IMR-90 (cell line): ENCODE measurements at regions not wholly inside any gene's neighbourhood (a gene's known extent, or its start where the extent isn't known, plus 50 kb on each side); places are given as distances from the start of the nearest gene placed in this dataset.

Source experiments
- ATAC-seq: fragments of 200-7000 bp; cut with Tn5 transposase; 2 replicates; pipeline ENCODE4 v1.9.1; 2020; ENCODE audit warnings: low read depth, mild to moderate bottlenecking, moderate library complexity
- BruUV-seq: library from RNA; stranded (reverse); fragments of 400-500 nt; replicated peaks from 2 replicates; lab custom pipeline; 2021; lab: Mats Ljungman, UMichigan
- CTCF ChIA-PET: fragments of 300-600 bp; formaldehyde crosslinking; extraction: SDS; loops from one replicate; lab custom pipeline; 2021; ENCODE audit warnings: antibody characterized with exemption; lab: Yijun Ruan, JAX
- POLR2A ChIA-PET: fragments of 300-600 bp; sonication (Branson Sonifier 250); formaldehyde crosslinking; loops from one replicate; lab custom pipeline; 2022; ENCODE audit warnings: antibody characterized with exemption; ENCODE audit not compliant: unreplicated experiment; lab: Charles Lee
- DNase-seq: peaks from one replicate; pipeline ENCODE4 v3.0.0; 2013
- H2AFZ ChIP-seq: replicated peaks from 2 replicates; pipeline ENCODE3; 2013; ENCODE audit warnings: low read length, mild to moderate bottlenecking; ENCODE audit not compliant: poor library complexity
- H2AK5ac ChIP-seq: 2 replicates; pipeline ENCODE4 v1.6.1; 2013; ENCODE audit warnings: low read depth, low read length, inconsistent platforms
- H2AK9ac ChIP-seq: replicated peaks from 2 replicates; pipeline ENCODE3; 2013; ENCODE audit warnings: mild to moderate bottlenecking, low read depth, low read length, moderate library complexity; ENCODE audit not compliant: poor library complexity
- H2BK120ac ChIP-seq: 2 replicates; pipeline ENCODE4 v1.6.1; 2013; ENCODE audit warnings: low read depth, low read length, inconsistent platforms
- H2BK15ac ChIP-seq: 3 replicates; pipeline ENCODE4 v1.6.1; 2013; ENCODE audit warnings: low read depth, low read length, inconsistent platforms
- H2BK20ac ChIP-seq: 2 replicates; pipeline ENCODE4 v1.6.1; 2013; ENCODE audit warnings: low read depth, mild to moderate bottlenecking, inconsistent platforms, low read length, moderate library complexity
- H2BK5ac ChIP-seq: 2 replicates; pipeline ENCODE4 v1.6.1; 2013; ENCODE audit warnings: mild to moderate bottlenecking, low read depth, low read length, inconsistent platforms; ENCODE audit not compliant: poor library complexity, severe bottlenecking
- H3K14ac ChIP-seq: replicated peaks from 2 replicates; pipeline ENCODE4 v1.6.1; 2013; ENCODE audit warnings: low read depth, low read length, inconsistent platforms
- H3K18ac ChIP-seq: 2 replicates; pipeline ENCODE4 v1.6.1; 2013; ENCODE audit warnings: low read depth, low read length, control low read depth
- H3K23ac ChIP-seq: 2 replicates; pipeline ENCODE4 v1.6.1; 2013; ENCODE audit warnings: low read depth, low read length, inconsistent platforms
- H3K27ac ChIP-seq: 2 replicates; pipeline ENCODE4 v1.5.1; 2013; ENCODE audit warnings: mild to moderate bottlenecking, control low read depth, low read length; ENCODE audit not compliant: insufficient read depth
- H3K27me3 ChIP-seq: 2 replicates; pipeline ENCODE4 v1.6.1; 2013; ENCODE audit warnings: low read length; ENCODE audit not compliant: control insufficient read depth, insufficient read depth
- H3K36me3 ChIP-seq: 2 replicates; pipeline ENCODE4 v1.6.1; 2013; ENCODE audit warnings: low read length, mixed read lengths; ENCODE audit not compliant: control insufficient read depth, insufficient read depth
- H3K4ac ChIP-seq: 2 replicates; pipeline ENCODE4 v1.6.1; 2013; ENCODE audit warnings: low read depth, low read length, inconsistent platforms
- H3K4me1 ChIP-seq: 2 replicates; pipeline ENCODE4 v1.6.1; 2013; ENCODE audit warnings: low read length, mixed read lengths; ENCODE audit not compliant: control insufficient read depth, insufficient read depth
- H3K4me2 ChIP-seq: 2 replicates; pipeline ENCODE4 v1.6.1; 2013; ENCODE audit warnings: low read depth, mild to moderate bottlenecking, control low read depth, low read length, moderate library complexity
- H3K4me3 ChIP-seq: 2 replicates; pipeline ENCODE4 v1.5.1; 2013; ENCODE audit warnings: low read depth, mild to moderate bottlenecking, control low read depth, low read length, moderate library complexity; ENCODE audit not compliant: insufficient read depth
- H3K56ac ChIP-seq: 2 replicates; pipeline ENCODE4 v1.6.1; 2013; ENCODE audit warnings: low read length, inconsistent platforms; ENCODE audit not compliant: insufficient read depth; ENCODE audit errors: extremely low read depth
- H3K79me1 ChIP-seq, 2 experiments: 2 replicates each; pipeline ENCODE4 v1.6.1; 2013; ENCODE audit warnings: low read length in 2 of 2, inconsistent platforms in 1 of 2, low read depth in 1 of 2
- H3K9ac ChIP-seq: 2 replicates; pipeline ENCODE4 v1.6.1; 2013; ENCODE audit warnings: low read depth, low read length, control low read depth
- H3K9me1 ChIP-seq: 2 replicates; pipeline ENCODE4 v1.6.1; 2013; ENCODE audit warnings: low read length, inconsistent platforms; ENCODE audit not compliant: insufficient read depth
- H3K9me3 ChIP-seq: 2 replicates; pipeline ENCODE4 v1.6.1; 2013; ENCODE audit warnings: low read length; ENCODE audit not compliant: control insufficient read depth, insufficient read depth
- H4K20me1 ChIP-seq: 2 replicates; pipeline ENCODE4 v1.6.1; 2013; ENCODE audit warnings: low read length, inconsistent platforms; ENCODE audit not compliant: insufficient read depth
- H4K5ac ChIP-seq: 2 replicates; pipeline ENCODE4 v1.6.1; 2013; ENCODE audit warnings: mild to moderate bottlenecking, low read depth, low read length, control low read depth
- H4K8ac ChIP-seq, 2 experiments: 2 replicates each; pipeline ENCODE4 v1.6.1; 2013; ENCODE audit warnings: low read depth in 2 of 2, low read length in 2 of 2, control low read depth in 1 of 2, inconsistent platforms in 1 of 2
- H4K91ac ChIP-seq: 2 replicates; pipeline ENCODE4 v1.6.1; 2013; ENCODE audit warnings: low read depth, low read length, inconsistent platforms; ENCODE audit not compliant: insufficient read depth
- CHD1 ChIP-seq: IDR thresholded peaks from 2 replicates; pipeline ENCODE4 v1.6.1; 2012; ENCODE audit warnings: low read depth, low read length, improper control_type of control experiment
- CTCF ChIP-seq: conservative IDR thresholded peaks from 2 replicates; pipeline ENCODE4 v1.5.1; 2012; ENCODE audit warnings: mild to moderate bottlenecking, low read depth, low read length, improper control_type of control experiment
- ELK1 ChIP-seq: fragments of 150-350 bp; IDR thresholded peaks from 2 replicates; pipeline ENCODE4 v1.6.1; 2016; ENCODE audit warnings: low read depth, mild to moderate bottlenecking, low read length, moderate library complexity, borderline replicate concordance
- MAFK ChIP-seq: IDR thresholded peaks from 2 replicates; pipeline ENCODE4 v1.6.1; 2012; ENCODE audit warnings: low read depth, low read length, improper control_type of control experiment
- SMC3 ChIP-seq: fragments of 150-350 bp; IDR thresholded peaks from 2 replicates; pipeline ENCODE4 v1.6.1; 2016; ENCODE audit warnings: low read depth, mild to moderate bottlenecking, antibody characterized with exemption, low read length, moderate library complexity
- USF2 ChIP-seq: fragments of 150-350 bp; IDR thresholded peaks from 2 replicates; pipeline ENCODE4 v1.6.1; 2017; ENCODE audit warnings: mild to moderate bottlenecking, antibody characterized with exemption, low read length, low read depth
- WGBS, 2 experiments: methylation state at CpG; one replicate each; pipeline versions ENCODE4 v1.1.5 to v1.1.7; 2013; ENCODE audit warnings: missing lambda C conversion rate in 2 of 2; ENCODE audit not compliant: insufficient read length in 1 of 2; ENCODE audit errors: extremely low coverage in 2 of 2; 5-methylcytosine and 5-hydroxymethylcytosine counted together
- dilution Hi-C: fragments of 300-500 bp; cut with HindIII; formaldehyde crosslinking; loops from one replicate; pipeline ENCODE4 v1.14.3; 2018; ENCODE audit warnings: low sequenced_read_pairs; ENCODE audit not compliant: unreplicated experiment
- in situ Hi-C: fragments of 300-500 bp; cut with MboI; formaldehyde crosslinking; loops from 3 replicates; pipeline ENCODE4 v1.14.3; 2019; ENCODE audit warnings: low sequenced_read_pairs, inconsistent platforms, mixed read lengths
- intact Hi-C: fragments of 100-400 bp; cut with micrococcal nuclease; formaldehyde crosslinking; loops from 2 replicates; pipeline ENCODE4 v1.10.0; 2022

- ChIA-PET CTCF (no interaction called here), POLR2A (no interaction called here)
- Histone ChIP-seq H4K5ac (no peak overlapping the region), H3K27me3 (peaks cover 19% of the 10 kb centered on the region), H3K9me3 (no peaks in the 10 kb centered on the region), H2AK5ac (no peak overlapping the region), H2AK9ac (no peak overlapping the region), H3K14ac (no peak overlapping the region), H3K4ac (no peak overlapping the region), H2AFZ (no peak overlapping the region), H4K91ac (no peak overlapping the region), H3K27ac (no peak overlapping the region), H3K36me3 (no peaks in the 10 kb centered on the region), H3K4me3 (no peak overlapping the region), H3K18ac (no peak overlapping the region), H4K8ac (no peak overlapping the region), H4K20me1 (no peaks in the 10 kb centered on the region), H3K4me1 (no peaks in the 10 kb centered on the region), H3K56ac (no peak overlapping the region), H2BK5ac (no peak overlapping the region), H3K79me1 (no peaks in the 10 kb centered on the region), H2BK15ac (no peak overlapping the region), H3K9ac (no peak overlapping the region), H3K23ac (no peak overlapping the region), H3K4me2 (no peak overlapping the region), H2BK20ac (no peak overlapping the region), H2BK120ac (no peak overlapping the region), H3K9me1 (no peaks in the 10 kb centered on the region)
- ATAC-seq: no peak
- no TSS peak for BruUV-seq
- in situ Hi-C loops (no loop called here), dilution Hi-C loops (no loop called here), intact Hi-C loops (no loop called here)
- no CpG with 5 or more reads among the region's 1 CpG for WGBS, 2 experiments
- TF ChIP-seq ELK1 (no peak), CHD1 (no peak), SMC3 (no peak), USF2 (no peak), CTCF (no peak), MAFK (no peak)
- no peak for DNase-seq
Measured at GRCh38 chr5:54398191-54398590, 57.3 kb upstream of the HSPB3 start.
